ENCODE measurements at regions not wholly inside any gene's neighbourhood (a gene's known extent, or its start where the extent isn't known, plus 50 kb on each side); places are given as distances from the start of the nearest gene placed in this dataset.
"Not testable (repeated sequence)": the region's sequence is repeated elsewhere in the genome, so short reads cannot be mapped to it uniquely, and the experiment has no call there.

- no peak for DNase-seq (ENCODE audit: low read depth in 3 of 3)
These were observed 60.2 kb upstream of the ABHD2 start for GRCh38 chr15:89028036-89028435.

- DNase-seq (ENCODE audit: low read depth in 3 of 3): no peak
These were observed 57.9 kb upstream of the ABHD2 start for GRCh38 chr15:89030311-89030710.

- not testable (repeated sequence) for DNase-seq (ENCODE audit: low read depth in 3 of 3)
These were observed 56.5 kb upstream of the ABHD2 start for GRCh38 chr15:89031637-89032285.

GRCh38 chr15:89034305-89034704 lies 54.0 kb upstream of the ABHD2 start:
- no peak for DNase-seq (ENCODE audit: low read depth in 3 of 3)

- DNase-seq (ENCODE audit: low read depth in 3 of 3): no peak
These were observed 53.1 kb upstream of the ABHD2 start for GRCh38 chr15:89035150-89035549.

- no peak for DNase-seq (ENCODE audit: low read depth in 3 of 3)
These were observed 52.6 kb upstream of the ABHD2 start for GRCh38 chr15:89035658-89036057.

GRCh38 chr15:89038146-89038545 lies 50.1 kb upstream of the ABHD2 start:
- no peak for DNase-seq (ENCODE audit: low read depth in 3 of 3)
